GM12873 (cell line): ENCODE measurements at regions not wholly inside any gene's neighbourhood (a gene's known extent, or its start where the extent isn't known, plus 50 kb on each side); places are given as distances from the start of the nearest gene placed in this dataset.

Experiments
- CTCF ChIP-seq: IDR thresholded peaks from 2 replicates; pipeline ENCODE4 v1.5.1; 2012; ENCODE audit warnings: low read depth, mild to moderate bottlenecking, moderate library complexity, low read length, control low read depth; ENCODE audit not compliant: insufficient read depth; ENCODE audit errors: missing control alignments

GRCh38 chr2:242065426-242065825 lies 195.9 kb downstream of the RTP5 start:
- no peak for TF ChIP-seq CTCF

GRCh38 chr2:242069018-242069417 lies 199.5 kb downstream of the RTP5 start:
- no peak for TF ChIP-seq CTCF

- no peak for TF ChIP-seq CTCF
Measured at GRCh38 chr2:242075168-242075567, 205.6 kb downstream of the RTP5 start.

GRCh38 chr2:242075696-242076095 lies 206.2 kb downstream of the RTP5 start:
- TF ChIP-seq CTCF, result no peak

- TF ChIP-seq CTCF, result no peak
Measured at GRCh38 chr2:242085941-242086621, 216.6 kb downstream of the RTP5 start.

GRCh38 chr2:242088471-242089212 lies 219.1 kb downstream of the RTP5 start:
- TF ChIP-seq CTCF, result no peak

GRCh38 chr2:242098034-242098433 lies 228.5 kb downstream of the RTP5 start:
- no peak for TF ChIP-seq CTCF
